HS-5 (cell line): ENCODE measurements at regions not wholly inside any gene's neighbourhood (a gene's known extent, or its start where the extent isn't known, plus 50 kb on each side); places are given as distances from the start of the nearest gene placed in this dataset.

Experiments used
- DNase-seq: peaks from one replicate; pipeline ENCODE4 v3.0.0-alpha.2; 2012; ENCODE audit warnings: low read depth

DNA sequence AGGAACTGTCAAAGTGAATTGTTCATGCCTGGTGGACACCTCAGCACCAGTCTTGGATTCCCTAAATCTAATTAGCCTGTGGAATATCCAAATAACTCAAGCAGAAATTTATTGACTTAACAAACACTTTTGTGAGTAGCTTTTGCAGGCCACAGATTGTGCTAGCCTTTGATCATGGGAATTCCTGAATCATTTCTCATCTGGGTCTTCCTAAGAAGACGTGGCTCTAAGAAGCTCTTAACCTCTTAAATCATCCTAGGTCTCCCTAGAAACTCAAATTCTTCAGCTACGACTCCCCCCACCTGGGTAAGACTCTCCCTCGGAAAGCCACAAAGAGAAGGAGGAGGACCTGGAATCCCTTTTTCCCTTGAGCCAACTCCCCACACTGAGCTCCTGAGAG lies 53.8 kb upstream of the PSEN2 start:
- DNase-seq, result peak; percentile 76

DNA sequence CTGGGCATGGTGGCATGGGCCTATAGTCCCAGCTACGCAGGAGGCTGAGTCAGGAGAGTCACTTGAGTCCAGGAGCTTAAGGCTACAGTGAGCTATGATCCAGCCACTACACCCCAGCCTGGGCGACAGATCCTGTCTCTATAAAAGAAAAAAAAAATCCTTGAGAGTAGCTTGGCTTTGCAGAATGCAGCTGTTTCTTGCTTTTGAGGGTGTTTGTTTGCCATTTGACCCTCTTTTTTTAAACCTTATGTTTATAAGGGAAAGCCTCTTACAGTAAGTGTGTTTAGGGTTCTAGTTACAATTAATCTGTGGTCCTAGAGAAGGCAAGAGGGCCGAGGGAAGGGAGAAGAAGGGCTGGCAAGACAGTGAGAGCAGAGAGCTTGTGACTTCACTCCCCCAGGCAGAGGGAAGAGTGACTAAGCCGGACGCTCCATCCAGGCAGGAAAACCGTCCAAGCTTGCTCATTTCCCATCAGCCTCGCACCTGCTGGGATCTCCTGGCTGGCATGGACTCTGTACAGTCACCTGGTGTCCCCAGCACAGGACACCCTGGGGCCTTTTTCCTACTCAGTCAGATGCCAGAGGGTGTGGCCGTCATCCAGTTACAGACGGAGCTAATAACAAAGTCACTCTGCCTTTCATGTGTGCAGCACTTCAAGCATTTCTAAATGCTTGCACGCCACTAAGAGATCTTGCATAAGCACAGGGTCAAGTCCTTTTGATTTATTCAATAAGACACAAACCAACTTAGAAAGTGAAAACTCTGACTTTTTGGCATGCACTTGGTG lies 55.5 kb upstream of the PSEN2 start:
- peak; percentile 78 for DNase-seq

DNA sequence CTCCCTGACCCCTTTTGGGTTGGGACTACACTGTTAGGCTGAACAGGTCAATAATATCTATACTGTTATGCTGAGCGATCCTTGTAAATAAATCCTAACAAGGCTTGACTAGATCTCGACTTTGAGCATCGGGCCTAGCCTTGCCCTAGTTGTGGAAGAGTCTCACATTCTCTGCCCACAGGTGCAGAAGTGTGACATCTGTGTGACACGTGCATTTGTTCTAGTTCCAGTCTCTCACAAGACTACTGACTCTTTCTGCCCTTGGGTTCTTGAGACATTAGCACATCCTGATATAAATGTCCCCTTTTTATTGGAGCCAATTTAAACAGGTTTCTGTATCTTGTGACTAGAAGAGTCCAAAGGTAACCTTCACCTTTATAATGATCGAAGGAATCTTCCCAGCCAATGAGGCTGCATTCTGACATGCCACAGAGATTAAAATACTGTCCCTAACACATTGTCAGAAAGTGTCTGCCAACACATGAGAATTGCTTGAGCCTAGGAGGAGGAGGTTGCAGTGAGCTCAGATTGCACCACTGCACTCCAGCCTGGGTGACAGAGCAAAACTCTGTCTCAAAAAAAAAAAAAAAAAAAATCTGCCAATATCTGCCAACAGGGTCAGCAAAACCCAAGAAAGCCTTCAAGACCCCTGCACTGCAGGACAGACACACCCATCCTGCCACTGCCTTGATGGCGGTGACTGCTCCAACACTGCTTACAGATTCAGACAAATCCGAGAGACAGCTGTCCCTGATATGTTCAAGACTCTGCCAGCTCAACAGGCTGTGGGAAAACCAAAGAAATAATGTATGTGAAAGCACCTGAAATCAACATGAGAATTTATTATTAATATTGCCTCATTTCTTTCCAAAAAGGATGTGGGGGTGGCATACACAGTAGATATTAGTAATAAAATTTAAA lies 56.5 kb upstream of the PSEN2 start:
- DNase-seq, result no peak

DNA sequence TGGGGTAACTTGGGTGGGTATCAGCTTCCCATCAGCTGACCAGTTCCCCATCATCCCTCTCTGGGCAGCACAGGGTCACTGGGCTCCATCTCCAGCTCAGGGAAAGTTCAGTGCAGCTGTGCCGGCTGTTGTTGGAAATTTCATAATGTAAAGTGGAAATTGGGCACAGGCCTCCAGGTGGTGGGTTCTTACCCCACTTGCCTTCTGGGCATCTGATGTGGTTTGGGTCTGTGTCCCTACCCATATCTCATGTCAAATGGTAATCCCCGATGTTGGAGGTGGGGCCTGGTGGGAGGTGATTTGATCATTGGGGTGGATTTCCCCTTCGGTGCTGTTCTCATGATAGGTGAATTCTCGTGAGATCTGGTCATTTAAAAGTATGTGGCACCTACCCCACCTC lies 59.7 kb upstream of the PSEN2 start:
- no peak for DNase-seq

DNA sequence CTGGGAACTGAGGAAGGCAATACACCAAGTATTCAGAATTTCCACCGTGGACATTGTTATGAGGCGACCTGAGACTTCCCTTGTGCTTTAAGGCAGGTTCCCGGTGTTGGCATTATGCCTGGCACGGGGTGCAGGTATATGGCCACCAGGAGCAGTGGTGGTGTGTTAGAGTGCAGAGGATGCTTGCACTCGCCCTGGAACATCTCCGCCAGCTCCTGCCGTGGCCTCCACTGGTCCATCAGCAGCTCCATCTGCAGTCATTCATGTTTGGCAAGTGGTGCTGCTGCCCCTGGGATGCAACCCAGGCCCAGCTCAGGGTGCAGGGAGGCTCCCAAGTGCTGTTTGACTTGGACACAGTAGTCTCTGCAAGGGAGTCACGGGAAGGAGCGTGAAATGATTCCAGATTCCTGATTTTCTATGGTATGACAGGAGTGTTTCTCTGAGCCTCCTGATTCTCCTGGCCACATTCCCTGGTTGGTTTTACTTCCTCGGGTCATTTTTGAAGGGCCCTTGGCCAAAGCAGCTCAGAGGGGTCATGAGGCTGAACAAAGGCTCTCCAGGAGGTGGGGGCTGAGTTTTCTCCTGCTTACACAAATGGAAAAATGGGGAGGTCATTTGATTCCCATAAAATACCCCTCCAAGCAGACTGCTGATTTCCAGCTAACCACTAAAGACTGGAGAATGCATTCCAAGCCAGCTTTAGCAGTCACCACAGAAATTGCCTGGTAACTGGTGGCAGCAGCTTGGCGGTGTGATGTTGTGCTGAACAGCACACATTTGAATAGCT lies 60.4 kb upstream of the PSEN2 start:
- no peak for DNase-seq

DNA sequence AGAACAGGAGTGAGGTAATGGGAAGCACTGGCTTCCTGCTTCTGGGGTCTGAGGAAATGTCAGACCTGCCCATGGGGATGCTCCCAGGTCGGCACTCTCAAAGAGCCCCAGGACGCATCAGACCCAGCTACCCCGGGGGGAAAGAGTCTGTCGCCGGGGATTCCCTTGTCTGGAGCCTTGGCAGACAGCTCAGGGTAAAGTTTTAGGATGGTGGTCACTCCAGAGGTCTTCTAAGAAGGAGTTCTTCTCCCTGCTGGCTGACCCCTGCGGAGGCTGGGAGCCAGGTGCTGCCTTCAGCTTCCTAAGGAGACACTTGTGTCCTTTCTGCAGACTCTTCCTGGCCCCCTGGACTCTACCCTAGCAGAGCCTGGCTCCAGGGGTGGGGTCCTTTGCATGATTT lies 61.9 kb upstream of the PSEN2 start:
- DNase-seq, result no peak

DNA sequence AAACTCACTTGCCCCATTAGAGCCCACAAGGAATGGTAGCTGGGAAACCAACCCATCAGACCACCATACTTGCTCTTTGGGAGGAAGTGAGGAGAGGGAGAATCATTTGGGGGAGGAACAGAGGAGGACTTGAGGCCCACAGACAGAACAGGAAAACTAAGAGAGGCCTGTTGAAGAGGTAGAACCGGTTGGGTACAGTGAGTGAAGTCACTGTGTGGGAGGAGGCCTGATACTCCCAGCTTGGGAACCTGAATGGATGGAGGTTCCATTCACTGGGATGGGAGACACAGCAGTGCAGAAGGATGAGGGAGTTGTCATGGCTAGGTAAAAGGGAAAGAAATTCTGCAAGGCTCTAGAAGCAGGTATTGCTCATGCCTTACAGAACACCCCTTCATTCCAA lies 63.4 kb upstream of the PSEN2 start:
- no peak for DNase-seq

DNA sequence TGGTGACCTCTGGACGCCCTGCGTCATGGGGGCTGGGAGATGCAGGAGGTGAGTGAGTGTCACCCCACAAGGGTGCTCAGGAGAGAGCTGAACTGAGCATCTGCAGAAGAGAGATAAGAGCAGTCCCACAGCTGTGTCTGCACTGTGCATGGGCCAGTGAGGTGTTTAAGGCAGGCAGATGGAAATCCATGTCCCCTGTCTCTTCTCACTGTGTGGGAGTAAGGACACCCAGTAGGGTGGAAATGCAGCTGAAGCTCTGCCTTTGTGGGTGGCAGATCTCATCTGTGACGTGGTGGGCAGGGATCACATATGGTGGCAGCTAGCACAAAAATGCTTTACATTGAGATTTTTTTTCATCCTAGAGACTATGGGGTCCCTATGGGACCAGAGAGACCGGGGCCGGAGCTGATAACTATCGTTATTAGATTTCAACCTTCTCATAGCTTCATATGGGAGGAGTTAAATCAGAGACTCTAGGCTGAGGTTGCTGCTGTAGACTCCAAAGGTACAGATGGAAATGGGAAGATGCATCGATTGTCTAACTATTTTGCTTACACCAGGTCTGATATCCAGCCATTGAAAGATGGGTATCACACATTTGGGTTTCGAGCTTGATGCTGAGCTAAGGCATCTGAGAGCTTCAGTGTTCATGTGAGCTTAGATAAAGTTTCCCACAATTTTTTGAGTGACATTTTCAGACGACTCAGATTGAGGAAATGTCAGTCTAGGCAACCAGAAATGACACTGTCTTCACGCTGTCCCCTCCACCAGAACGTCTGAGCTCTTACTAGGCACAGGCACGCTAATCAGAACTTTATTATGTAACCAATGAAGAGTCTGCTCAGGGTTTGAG lies 65.3 kb upstream of the PSEN2 start:
- DNase-seq, result no peak

DNA sequence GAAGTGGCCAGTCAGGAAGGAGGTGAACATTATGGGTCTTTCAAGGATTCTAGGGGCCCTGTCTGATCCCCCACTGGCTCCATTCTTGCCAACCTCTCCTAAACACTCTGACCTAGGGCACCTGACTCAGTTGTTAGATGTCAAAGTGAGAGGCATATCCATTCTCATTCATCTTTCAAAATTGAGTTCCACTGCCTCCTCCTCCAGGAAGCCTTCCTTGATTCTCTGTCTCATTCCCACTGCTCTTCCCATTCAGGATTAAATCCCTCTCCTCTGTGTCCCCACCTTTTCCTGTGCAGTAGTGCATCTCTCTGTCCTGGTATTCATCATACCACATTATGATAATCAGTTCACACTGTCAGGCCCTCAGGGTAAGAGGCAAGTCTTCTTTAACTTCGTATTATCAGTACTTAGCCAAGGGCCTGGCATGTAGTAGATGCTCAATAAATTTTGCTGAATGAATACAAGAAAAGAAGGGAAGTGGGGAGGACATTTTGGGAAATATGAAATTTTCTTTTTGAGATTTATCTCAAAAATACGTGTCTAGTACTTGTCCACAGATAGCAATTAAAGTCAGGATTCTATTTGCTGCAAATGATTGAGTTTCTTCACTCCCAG lies 61.8 kb upstream of the ITPKB start:
- DNase-seq, result no peak

DNA sequence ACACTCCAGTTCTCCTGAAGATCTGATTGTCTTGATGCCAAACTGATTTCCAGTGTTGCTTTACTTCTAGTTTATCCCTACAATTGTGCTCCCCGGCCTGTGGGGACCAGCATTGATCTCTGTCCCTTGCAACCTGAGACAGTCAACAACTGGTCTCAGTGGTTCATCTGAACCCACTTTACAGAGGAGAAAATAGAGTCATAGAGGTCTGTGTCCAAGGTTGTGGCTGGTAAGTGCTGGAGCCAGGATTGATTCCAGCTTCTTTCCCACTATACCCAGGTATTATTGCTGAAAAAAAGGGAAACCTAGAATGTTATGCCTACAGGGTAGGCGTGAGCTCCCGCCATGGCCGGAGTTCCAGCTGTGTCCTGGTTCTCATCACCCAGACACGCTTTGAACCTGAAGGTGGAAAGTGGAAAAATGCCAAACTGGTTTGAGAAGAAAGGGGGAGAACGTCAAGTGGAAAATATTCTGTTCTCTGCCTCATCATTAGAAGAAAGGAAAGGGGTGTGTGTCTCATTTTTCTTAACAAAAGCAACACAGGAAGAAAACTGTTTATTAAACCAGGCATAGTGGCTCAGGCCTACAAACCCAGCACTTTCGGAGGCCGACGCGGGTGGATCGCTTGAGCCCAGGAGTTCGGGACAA lies 60.7 kb upstream of the ITPKB start:
- no peak for DNase-seq

DNA sequence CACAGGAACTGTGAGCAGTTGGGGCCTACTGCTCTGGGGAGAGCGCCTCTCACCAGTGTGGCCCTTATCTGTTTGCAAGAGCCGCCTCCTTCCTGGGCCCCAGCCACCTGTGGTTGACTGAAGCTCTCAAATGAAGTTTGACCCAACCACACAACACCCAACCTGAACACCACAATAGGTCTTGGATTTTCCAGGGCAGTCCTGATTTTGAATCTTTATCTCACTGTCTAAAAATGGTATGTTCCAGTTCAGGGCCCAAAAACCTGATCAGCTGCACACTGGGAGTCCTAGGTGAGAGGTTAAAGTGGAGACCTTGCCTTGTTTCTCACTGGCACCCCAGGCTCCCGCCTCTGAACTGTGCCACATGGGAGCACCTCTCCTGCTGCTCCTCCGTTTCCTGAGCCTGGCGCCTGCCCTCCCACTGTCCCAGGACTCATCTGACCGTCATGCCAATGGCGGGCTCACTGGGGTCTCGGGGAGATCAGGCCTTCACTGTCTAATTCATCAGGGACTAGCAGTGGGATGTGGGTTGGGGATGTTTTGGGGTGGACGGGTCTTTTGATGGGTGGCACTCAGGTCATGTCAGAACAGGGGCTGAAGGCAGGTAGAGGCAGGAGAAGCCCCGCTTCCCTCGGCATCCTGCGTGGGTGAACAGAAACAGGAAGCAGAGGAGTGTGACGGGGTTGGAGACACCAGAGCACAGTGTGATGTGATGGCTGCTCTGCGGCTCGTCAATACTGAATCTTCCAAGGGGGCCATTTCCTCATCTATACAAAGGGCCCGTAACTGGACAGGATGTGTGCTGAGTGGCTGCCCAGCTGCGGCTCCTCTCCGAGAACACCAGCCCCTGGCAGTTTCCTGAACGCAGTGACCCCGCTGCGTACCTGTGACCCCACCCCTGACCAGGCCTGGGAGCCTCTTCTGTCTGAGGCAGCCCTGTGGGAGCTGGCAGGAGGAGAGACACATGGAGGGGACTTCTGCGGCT lies 59.6 kb upstream of the ITPKB start:
- DNase-seq, result no peak

DNA sequence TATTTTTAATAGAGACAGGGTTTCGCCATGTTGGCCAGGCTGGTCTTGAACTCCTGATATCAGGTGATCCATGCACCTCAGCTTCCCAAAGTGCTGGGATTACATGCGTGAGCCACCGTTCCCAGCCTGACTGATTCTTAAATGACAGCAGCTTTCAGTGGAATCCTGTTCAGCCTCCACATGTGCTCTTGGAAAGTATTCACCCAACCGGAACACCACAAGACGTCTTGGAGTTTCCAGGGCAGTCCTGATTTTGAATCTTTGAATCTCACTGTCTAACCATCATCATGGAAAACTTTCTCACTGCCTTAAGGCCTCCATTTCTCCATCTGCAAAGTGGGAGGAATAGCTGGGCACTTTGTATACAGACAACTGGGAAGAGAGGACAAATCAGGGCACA lies 58.1 kb upstream of the ITPKB start:
- DNase-seq, result no peak

DNA sequence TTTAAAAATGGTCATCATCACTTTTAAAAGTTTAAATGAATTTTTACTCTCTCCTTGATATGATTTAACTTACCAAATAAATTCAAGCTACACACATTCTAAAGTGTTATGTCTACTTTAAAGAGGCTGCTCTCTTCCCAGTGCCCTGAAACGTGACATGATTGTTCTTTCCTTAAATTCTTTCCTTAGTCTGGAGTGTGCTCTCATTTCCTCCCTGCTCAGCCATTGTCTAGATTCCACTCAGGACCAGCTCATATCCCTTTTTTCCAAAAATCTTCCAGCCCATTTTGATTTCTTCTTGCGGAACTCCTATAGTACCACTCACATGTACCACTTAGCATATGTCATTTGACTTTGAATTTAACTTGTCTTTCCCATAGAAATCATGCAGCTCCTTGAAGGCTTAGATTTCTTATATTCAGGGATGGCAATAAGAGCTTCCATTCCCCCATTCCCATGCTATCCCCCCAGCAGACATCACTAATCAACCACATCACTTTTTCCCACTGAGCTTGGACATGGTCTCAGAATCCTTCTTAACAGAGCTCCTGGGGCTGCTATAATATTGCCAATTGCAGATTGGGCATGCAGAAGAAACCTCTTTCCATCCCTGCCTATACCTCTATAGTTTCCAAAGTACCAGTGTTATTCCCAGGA lies 54.7 kb upstream of the ITPKB start:
- no peak for DNase-seq

DNA sequence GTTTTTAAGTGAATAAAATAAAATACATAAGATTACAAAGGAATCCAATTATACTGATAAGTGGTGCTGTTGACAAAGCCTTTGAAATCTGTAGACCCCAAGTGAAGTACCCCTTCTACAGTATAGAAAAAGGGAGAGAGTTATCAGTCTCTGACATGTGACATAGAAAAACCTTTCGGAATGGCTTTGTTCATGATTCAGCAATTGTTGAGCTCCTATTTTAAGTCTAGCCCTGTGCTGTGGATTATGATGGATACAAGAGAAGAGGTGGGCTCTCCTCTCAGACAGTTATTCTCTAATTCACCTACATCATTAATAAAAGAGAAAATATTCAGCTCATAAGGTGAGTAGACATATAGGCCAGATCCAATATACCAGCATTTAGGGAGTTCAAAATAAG lies 53.3 kb upstream of the ITPKB start:
- DNase-seq, result no peak

DNA sequence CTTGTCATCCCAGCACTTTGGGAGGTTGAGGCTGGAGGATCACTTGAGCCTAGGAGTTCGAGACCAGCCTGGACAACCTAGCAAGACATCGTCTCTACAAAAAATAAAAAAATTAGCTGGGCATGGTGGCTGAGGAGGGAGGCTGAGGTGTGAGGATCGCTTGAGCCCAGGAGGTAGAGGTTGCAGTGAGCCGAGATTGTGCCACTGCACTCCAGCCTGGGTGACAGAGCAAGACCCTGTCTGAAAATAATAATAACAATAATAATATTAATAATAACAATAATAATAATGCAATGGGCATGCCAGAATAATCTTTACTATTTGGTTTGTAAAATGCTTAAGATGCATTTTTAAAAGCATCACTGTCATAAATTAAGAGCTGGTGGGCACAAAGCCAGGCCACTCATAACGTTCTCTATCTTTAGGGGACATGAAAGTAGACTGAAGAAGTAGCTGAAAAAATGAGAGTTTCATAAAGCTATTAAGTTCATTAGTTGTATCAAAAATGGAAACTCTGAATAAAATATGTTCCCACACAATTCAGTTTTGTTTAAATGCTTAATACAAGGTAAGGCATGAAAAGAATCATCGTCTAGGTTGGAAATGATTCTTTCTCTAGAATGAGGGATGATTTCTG lies 51.6 kb upstream of the ITPKB start:
- DNase-seq, result no peak

DNA sequence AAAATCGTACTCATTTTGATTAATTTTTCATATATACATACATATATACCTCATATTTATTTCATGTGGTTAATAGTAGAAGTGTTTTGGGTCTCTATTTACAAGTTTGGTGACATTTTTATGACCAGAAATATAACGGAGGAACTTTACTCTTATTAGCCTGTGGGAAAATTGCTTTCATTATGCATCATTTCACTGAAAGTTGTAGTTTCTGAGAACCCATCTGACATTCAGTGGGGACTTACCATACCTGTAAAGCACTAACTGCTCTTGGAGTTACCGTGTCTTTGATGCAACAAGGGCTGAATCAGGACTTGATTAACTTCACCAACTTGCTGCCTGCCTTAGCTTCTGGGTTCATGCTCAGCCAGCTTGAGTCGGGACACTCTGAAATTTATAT lies 49.9 kb upstream of the ITPKB start:
- no peak for DNase-seq
